HG02943 (cell line): ENCODE measurements at regions not wholly inside any gene's neighbourhood (a gene's known extent, or its start where the extent isn't known, plus 50 kb on each side); places are given as distances from the start of the nearest gene placed in this dataset.
"Not testable (repeated sequence)": the region's sequence is repeated elsewhere in the genome, so short reads cannot be mapped to it uniquely, and the experiment has no call there.

Experiments
- ATAC-seq: cut with Tn5 transposase; IDR thresholded peaks from one replicate; pipeline ENCODE4 v1.9.1; 2021; ENCODE audit warnings: mild to moderate bottlenecking, low read depth, moderate library complexity; ENCODE audit not compliant: unreplicated experiment

DNA sequence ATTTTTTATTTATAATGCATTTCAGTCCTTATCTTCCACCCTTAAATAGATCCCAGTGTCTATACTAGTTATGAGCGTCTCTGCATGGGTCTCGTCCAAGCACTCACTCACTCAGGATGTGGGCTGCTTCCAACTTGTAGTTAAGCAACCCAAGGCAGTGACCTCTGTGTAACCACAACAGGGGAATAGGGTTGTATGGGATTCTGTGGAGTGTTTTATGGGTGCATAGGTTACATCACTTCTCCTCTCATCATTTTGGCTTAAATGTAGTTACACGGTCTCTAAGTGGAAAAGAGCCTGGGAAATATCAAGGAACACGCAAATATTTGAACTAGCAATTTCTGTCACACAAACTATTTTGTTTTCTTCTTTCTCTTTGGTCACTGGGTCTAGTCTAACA lies 931.0 kb downstream of the STIM2 start:
- no peak for ATAC-seq

DNA sequence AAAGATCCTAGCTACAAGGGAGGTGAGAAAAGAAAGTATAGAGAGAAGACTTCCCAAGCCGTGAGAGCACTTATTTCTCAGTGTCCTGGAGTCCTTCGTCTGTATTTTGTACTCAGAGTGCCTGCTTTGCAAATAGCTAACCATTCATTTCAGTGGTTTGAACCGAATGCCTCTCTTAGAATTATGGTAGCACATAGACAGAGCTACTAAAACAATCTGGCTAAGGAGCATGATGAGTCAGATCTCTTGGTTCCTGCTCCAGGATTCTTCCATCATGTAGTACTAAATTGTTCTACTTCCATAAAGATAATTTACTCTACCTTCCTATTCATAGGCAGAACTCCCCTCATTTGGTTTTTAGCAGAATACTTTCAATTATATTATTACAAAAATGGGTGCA lies 946.6 kb downstream of the STIM2 start:
- ATAC-seq = no peak

DNA sequence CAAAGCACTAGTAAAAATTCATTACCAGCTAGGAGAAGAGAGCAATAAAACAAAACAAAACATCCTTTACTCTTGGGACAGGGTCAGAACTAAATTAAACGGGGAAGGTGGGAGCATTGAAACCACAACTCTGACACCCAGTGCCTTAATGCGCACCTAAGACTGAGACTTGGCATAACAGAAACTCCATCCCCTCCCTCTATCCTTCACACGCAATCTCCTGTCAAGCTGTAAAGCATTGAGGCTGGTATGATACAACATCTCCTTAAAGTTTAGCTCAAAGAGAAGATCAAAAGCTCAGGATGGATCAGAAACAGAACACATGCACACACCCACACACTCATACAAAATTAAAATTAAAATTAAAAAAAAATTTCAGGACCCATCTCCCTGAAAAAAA lies 951.3 kb downstream of the STIM2 start:
- no peak for ATAC-seq

DNA sequence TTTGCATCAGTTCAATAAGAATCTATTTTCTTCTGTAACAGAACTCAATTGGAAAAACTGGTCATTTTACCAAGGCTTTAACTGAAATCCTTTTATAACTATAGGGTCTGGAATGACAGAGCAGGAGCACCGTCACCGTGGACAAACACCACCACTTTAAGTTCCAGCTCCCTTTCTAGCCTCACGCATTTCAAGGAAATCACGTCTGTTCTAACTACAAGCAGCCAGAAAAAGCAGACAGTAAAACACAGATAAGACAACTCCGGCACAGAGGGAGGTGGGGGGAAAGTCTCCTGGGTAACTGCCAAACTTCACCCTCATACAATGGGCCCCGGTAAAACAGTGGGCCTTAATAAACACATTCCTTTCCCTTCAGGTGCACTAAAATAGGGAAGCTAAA lies 952.6 kb downstream of the STIM2 start:
- not testable (repeated sequence) for ATAC-seq

DNA sequence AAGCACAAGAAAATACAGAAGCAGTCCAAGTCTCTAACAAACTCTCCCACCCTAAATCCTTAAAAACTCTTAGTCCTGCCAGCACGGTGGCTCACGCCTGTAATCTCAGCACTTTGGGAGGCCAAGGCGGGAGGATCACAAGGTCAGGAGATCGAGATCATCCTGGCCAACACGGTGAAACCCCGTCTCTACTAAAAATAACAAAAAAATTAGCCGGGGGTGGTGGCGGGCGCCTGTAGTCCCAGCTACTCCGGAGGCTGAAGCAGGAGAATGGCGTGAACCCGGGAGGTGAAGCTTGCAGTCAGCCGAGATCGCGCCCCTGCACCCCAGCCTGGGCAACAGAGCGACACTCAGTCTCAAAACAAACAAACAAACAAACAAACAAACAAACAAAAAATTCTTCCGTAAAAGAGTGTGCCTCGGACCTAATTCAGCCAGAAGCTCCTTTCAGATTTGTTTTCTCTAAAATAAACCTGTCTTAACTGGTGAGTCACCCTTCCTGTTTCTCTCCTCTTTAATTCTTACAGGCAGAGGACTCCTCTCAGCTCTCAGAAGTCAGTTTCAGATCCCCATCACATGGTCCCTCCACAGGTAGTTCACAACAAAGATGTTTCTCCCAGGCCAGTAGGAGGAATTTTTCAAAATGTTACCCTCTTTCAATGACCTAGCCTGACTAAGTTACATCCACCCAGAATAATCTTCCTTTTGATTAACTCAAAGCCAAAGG lies 953.2 kb downstream of the STIM2 start:
- ATAC-seq = not testable (repeated sequence)

DNA sequence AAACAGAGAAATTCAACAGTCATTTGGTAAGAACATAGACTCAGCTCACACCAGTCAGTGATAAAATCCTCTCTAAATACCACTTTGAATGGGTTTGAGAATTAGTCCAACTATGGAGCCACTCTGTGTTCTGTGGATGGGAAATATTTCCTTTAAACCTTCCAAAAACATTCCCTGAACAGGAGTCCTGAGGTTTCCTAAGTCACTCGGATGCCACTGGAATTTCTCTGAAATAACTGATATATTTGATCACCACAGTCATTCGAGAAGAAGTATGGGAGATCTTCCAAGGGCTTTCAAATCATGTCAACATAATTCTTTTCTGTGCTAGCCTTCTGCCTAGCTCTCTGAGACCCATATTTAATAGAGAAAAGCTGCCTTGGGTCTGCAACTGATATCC lies 958.6 kb downstream of the STIM2 start:
- no peak for ATAC-seq

DNA sequence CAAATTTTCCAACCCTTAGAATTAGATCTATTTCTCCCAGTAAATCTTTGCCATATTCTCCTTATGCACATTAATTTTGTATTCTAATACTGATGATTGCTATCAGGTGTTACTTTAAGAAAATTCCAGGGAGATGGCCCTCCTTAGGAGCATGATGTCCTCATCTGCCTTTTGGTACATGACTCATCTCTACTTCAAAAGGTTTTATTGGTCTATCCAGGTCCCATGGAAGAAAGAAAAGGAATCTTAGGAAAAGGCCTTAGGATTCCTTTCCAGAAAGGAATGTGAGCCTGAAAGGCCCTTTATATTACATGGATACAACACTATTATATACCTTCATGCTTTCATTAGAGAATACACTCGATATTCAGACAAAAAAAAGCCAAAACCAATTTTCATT lies 968.2 kb downstream of the STIM2 start:
- ATAC-seq = no peak

DNA sequence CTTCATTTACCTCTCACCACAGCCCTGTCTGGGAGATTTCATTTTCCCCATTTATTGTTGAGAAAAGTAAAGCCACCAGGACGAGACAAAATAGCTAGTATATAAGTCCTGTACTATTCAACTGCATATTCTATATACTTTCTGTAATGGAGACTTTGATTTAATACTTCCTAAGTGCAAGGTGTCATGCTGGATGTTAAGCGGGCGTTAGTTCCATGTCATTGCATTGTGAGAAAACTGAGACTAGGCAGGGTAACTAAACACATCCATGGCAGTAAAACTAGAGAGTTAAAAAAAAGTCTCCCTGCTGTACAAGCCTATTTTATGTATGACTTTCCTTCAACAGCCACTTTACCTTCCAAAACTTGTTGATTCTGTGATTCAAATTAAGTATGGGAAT lies 969.6 kb downstream of the STIM2 start:
- no peak for ATAC-seq

DNA sequence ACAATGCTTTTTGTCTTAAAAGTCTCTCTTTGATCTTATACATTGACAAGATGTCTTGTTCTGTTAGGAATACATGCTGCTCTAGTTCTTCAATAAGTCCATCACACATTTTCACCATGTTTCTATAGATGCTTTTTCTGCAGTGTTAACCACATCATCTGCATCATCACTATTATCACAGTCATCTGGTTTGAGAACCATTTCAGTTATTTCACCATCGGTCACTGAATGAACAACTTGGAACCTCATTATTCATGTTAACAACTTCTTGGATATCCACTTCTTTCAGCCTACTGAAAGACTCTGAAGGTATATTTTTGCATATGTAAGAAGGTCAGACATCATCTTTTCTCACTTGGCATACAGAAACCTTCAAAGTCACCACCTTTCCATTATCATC lies 975.2 kb downstream of the STIM2 start:
- no peak for ATAC-seq

DNA sequence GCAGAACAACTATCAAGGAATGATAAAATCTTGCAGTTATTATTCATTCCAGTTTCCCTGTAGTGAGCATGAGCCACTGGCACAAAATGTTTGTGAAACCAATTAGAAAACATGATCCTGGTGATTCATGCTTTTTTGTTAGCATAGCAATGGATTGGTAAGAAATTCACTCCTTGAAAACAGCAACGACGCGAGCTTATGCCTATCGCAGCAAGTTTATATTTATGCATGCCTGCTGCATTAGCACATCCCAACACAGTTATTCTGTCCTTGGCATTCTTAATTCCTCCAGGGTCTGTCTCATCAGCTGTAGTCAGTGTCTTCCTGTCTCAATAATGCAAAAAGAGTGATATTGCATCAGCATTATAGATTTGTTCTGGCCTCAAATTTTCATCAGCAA lies 975.9 kb downstream of the STIM2 start:
- no peak for ATAC-seq

DNA sequence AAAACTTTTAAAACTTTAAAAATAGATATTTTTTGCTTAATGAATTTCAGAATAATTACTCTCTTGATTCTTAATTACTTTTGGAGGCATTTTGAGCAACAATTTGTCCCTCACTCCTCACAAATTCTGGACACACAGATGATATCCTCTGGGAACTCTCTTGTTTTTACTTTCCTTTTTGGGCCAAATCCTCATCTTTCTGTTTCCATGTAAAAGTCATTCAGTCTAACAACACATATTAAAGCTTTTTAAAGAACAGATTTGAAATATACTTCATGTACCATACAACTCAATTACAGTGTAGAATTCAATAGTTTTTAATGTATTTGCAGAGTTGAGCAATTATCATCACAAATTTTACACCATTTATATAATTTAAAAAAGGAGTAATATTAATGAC lies 983.1 kb downstream of the STIM2 start:
- no peak for ATAC-seq

DNA sequence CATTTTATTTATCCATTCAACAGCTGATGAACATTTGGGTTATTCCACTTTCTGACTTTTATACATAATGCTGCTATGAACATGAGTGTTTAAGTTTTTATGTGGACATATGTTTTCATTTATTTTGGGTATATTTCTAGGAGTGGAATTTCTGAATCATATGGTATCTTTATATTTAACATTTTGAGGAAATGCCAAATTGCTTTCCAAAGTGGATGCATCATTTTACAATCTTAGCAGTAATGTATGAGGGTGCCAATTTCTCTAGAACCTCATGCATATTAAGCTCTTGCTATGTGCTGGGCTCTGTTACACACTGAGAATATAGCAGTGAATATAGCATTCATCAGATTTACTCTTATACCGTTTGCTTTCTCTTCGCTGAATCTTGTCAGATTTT lies 983.7 kb downstream of the STIM2 start:
- ATAC-seq = no peak

DNA sequence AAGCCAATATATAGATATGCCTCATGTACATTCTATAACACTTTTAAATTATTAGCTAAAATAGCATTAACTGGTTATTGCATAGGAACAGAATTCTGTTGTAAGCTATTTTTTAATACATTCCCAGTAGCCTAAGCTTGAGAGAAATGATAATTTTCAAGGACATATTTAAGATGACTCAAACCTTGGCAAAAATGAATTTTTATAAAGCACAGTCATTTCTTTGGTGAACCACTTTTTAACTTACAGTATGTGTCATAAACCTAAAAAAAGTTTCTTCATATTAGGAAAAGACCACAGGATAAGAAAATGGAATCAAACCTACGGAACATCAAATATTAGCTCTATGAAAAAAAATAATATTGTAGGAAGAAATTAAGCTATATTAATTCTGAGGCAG lies 986.3 kb downstream of the STIM2 start:
- no peak for ATAC-seq

DNA sequence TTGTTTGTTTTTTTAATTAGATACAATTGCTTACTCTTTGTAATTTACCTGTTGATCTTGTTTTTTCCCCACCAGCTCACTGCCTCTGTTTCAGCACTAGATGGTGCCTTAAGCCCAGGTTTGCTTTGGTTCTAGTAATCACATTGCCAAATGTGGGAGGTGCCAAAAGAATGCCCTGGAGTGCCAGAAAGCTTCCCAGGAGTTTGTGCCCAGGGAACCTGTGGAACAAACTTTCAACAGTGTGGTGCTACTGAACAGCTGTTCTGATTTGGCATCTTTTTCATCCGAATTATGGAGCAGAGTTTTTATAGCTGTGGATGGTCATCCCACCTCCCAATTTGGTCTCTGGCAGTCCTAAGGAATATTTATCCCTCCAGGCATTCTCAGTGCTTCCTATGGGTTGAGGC lies 1000.7 kb downstream of the STIM2 start:
- ATAC-seq = no peak

DNA sequence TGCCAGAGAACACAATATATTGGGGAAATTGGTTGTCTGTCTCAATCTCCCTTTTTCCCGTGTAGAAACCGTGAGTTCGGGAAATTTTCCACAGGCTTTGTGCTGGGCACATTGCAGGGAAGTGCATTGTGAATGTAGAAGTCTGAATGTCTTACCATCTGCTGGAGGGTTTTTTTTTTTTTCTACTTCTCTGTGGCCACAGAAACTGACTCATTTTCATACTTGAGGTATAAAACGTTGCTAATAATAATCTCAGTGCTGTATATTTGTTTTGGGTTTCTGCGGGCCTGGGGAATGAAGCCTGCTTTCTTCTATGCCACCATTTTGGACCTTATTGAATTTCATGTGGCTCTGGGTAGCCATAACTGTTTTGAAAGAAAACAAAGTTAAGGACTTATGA lies 1001.2 kb downstream of the STIM2 start:
- peak; percentile 57 for ATAC-seq

DNA sequence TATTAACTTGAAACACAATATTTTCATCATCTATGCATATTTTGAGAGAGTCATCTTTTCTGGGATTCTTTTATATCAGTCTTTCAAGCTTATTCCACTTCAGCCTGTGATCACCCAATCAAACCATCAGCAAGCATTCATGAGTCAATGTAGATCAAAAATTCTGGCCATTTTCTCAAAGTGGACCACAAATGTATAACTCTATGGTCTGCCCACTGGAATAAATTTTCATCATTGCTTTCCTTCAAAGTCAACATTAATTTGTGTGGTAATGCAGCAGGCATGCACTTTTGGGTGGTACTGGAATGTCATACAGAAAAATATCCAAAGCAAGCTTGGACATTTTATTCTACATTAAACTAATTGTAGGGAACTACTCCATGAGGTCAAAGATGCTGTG lies 1013.0 kb downstream of the STIM2 start:
- no peak for ATAC-seq

DNA sequence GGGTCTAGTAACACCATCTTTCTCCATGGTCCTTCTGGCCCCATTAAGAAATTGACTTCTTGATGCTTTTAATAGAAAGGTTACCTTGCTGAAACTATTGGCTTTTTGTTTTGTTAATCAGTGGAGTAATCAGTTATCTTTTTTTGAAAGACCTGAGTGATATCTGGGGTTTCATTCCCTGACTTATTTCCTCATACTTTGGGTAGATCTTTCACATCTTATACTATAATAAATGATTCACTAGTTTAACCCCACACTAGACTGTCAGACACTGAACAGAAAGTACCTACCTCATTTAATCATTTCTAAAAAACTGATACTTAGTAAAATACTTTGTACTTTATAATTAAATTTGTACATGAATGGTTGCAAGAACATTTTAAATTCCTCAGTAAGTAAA lies 1021.1 kb downstream of the STIM2 start:
- ATAC-seq = peak; percentile 67

DNA sequence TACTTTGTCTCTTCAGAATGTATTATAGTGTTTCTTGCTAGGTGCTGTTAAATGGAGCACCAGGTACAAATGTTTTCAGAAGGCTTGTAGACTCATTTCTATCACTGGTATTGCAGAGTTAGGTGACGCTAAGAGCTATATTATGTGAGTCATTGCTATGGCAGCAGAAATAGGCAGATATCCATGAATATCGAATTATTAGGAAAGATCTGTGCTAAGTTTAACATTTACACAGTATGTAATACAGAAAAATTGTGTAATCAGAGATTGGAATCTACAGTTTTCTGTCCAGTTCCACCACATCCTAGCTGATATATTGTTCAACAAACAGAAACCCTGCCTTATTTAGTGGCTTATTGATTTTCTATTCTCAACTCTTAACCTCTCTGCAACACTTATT lies 1025.5 kb downstream of the STIM2 start:
- no peak for ATAC-seq

DNA sequence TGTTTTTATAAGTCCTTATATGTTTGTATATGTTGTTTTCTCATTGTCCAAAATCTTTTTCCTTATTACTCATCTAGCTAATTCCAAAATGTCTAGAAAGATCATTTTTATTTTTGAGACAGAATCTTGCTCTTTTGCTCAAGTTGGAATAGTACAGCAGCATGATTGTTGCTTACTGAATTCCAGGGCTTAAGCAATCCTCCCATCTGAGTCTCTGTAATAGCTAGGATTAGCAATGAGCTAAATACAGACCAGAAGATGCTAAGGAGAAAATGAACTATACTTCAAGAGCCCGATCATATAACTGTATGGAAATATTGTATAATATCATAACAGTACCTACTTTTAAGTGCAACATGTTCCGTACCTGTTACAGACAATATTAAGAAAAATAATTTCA lies 1027.0 kb downstream of the STIM2 start:
- no peak for ATAC-seq

DNA sequence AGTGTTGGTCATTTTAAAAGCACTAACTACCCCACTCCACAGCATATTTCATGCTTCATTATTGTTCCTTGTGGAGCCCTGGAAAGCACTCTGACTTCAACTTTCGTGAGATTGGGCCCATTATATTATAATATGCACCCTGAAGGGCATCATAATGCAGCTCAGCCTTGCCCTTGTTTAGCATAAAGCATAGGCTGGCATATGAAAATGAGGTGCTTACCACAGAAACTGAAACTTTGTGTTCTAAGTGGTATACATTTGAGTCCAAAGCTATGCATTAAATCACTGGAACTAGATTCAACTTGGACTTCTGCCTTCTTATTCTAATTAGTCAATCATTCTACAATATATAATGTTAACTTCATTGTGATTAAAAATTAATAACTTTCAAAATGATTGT lies 1027.9 kb downstream of the STIM2 start:
- ATAC-seq = no peak

DNA sequence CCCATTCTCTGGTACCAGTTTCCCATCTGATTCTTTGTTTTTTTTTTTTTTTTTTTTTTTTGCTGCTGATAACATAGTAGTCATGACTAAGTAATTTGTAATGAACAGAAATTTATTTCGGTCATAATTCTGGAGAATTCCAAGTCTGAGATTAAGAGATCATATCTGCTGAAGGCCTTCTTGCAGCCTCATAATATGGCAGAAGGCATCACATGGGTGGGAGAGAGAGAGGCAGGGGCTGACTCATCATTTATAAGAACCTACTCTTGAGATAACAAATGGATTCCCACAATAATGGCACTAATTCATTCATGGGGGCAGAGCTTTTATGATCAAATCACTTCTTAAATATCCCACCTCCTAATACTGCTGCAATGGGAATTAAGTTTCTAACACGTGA lies 1034.3 kb downstream of the STIM2 start:
- ATAC-seq = no peak

DNA sequence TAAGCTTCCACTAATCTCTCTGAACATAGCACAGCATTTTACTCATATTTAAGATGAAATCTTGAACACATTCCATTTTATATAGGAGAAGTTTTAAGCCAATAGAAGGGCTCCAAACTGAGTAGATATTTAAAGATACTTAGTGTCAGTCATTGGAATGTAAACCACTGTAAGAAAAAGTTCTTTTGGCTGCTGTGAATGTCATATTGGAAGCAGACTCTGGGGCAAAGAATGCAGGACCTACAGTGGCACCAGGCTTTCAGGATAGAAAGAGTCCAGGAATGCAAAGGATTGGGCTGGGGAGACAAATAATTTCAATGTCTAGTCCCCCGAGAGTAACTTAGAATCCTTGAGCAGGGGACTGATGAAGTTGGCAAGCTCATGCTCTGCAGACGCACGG lies 1047.7 kb downstream of the STIM2 start:
- no peak for ATAC-seq

DNA sequence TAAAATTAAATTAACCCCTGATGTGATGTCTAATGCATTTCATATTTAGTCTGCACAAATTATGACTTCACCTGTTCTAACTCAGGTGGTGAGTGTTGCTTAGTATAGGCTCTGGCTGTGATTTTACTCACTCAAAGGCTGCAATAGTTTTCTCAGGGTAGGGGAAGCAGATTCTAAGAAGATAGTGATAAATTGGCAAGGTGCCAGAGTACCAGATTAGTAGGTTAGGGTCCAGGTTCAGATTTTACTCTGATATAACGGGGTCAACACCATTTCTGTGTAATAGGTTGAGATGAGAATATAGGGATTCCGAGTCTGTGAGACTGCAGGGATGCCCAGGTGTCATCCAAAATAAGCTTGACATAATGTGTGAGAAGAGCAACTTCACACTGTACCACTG lies 1049.6 kb downstream of the STIM2 start:
- ATAC-seq = no peak
